Keratinocyte (primary cell): ENCODE measurements at regions not wholly inside any gene's neighbourhood (a gene's known extent, or its start where the extent isn't known, plus 50 kb on each side); places are given as distances from the start of the nearest gene placed in this dataset.
"Not testable (repeated sequence)": the region's sequence is repeated elsewhere in the genome, so short reads cannot be mapped to it uniquely, and the experiment has no call there.

Source experiments
- EZH2 ChIP-seq: IDR thresholded peaks from one replicate; pipeline ENCODE4 v1.6.1; 2012; ENCODE audit warnings: inconsistent platforms, mild to moderate bottlenecking, low read length, moderate library complexity
- TF ChIP-seq, protein P1 (sequence below), 3 experiments: IDR thresholded peaks in 1 of 3; conservative IDR thresholded peaks in 1 of 3; optimal IDR thresholded peaks in 1 of 3; 2 replicates in 2 of 3; 3 replicates in 1 of 3; pipeline versions ENCODE3 to v1.5.1; 2011; ENCODE audit warnings: low read length in 3 of 3, mild to moderate bottlenecking in 3 of 3, moderate library complexity in 2 of 3, control low read depth in 1 of 3, inconsistent platforms in 1 of 3; ENCODE audit not compliant: insufficient read depth in 2 of 3; ENCODE audit errors: extremely low read depth in 1 of 3

DNA sequence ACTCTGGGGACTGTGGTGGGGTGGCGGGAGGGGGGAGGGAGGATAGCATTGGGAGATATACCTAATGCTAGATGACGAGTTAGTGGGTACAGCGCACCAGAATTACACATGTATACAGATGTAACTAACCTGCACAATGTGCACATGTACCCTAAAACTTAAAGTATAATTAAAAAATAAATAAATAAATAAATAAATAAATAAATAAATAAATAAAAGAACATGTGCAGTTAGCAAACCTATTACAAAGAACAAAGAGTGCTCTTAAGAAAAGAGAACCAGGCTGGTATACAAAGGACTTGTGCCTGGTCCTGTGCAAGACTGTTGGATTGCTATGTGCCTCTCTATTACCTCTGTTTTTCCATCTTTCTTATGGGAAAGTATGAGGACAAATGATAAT is 79.3 kb upstream of the FRMPD3 start:
- TF ChIP-seq, protein P1, sequence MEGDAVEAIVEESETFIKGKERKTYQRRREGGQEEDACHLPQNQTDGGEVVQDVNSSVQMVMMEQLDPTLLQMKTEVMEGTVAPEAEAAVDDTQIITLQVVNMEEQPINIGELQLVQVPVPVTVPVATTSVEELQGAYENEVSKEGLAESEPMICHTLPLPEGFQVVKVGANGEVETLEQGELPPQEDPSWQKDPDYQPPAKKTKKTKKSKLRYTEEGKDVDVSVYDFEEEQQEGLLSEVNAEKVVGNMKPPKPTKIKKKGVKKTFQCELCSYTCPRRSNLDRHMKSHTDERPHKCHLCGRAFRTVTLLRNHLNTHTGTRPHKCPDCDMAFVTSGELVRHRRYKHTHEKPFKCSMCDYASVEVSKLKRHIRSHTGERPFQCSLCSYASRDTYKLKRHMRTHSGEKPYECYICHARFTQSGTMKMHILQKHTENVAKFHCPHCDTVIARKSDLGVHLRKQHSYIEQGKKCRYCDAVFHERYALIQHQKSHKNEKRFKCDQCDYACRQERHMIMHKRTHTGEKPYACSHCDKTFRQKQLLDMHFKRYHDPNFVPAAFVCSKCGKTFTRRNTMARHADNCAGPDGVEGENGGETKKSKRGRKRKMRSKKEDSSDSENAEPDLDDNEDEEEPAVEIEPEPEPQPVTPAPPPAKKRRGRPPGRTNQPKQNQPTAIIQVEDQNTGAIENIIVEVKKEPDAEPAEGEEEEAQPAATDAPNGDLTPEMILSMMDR (optimal IDR thresholded peaks at IDR 0.05 in 1 of 3, IDR thresholded peaks at IDR 0.05 in 1 of 3, conservative IDR thresholded peaks at IDR 0.05 in 1 of 3; ENCODE audit: extremely low read depth in 1 of 3, insufficient read depth in 2 of 3, low read length in 3 of 3): not testable (repeated sequence)
- not testable (repeated sequence) for TF ChIP-seq EZH2
